IMR-90 (cell line): ENCODE measurements at regions not wholly inside any gene's neighbourhood (a gene's known extent, or its start where the extent isn't known, plus 50 kb on each side); places are given as distances from the start of the nearest gene placed in this dataset.

Experiments
- ATAC-seq: fragments of 200-7000 bp; cut with Tn5 transposase; 2 replicates; pipeline ENCODE4 v1.9.1; 2020; ENCODE audit warnings: low read depth, mild to moderate bottlenecking, moderate library complexity
- BruUV-seq: library from RNA; stranded (reverse); fragments of 400-500 nt; replicated peaks from 2 replicates; lab custom pipeline; 2021; lab: Mats Ljungman, UMichigan
- CTCF ChIA-PET: fragments of 300-600 bp; formaldehyde crosslinking; extraction: SDS; loops from one replicate; lab custom pipeline; 2021; ENCODE audit warnings: antibody characterized with exemption; lab: Yijun Ruan, JAX
- POLR2A ChIA-PET: fragments of 300-600 bp; sonication (Branson Sonifier 250); formaldehyde crosslinking; loops from one replicate; lab custom pipeline; 2022; ENCODE audit warnings: antibody characterized with exemption; ENCODE audit not compliant: unreplicated experiment; lab: Charles Lee
- DNase-seq: peaks from one replicate; pipeline ENCODE4 v3.0.0; 2013
- H2AFZ ChIP-seq: replicated peaks from 2 replicates; pipeline ENCODE3; 2013; ENCODE audit warnings: low read length, mild to moderate bottlenecking; ENCODE audit not compliant: poor library complexity
- H2AK5ac ChIP-seq: 2 replicates; pipeline ENCODE4 v1.6.1; 2013; ENCODE audit warnings: low read depth, low read length, inconsistent platforms
- H2AK9ac ChIP-seq: replicated peaks from 2 replicates; pipeline ENCODE3; 2013; ENCODE audit warnings: mild to moderate bottlenecking, low read depth, low read length, moderate library complexity; ENCODE audit not compliant: poor library complexity
- H2BK120ac ChIP-seq: 2 replicates; pipeline ENCODE4 v1.6.1; 2013; ENCODE audit warnings: low read depth, low read length, inconsistent platforms
- H2BK15ac ChIP-seq: 3 replicates; pipeline ENCODE4 v1.6.1; 2013; ENCODE audit warnings: low read depth, low read length, inconsistent platforms
- H2BK20ac ChIP-seq: 2 replicates; pipeline ENCODE4 v1.6.1; 2013; ENCODE audit warnings: low read depth, mild to moderate bottlenecking, inconsistent platforms, low read length, moderate library complexity
- H2BK5ac ChIP-seq: 2 replicates; pipeline ENCODE4 v1.6.1; 2013; ENCODE audit warnings: mild to moderate bottlenecking, low read depth, low read length, inconsistent platforms; ENCODE audit not compliant: poor library complexity, severe bottlenecking
- H3K14ac ChIP-seq: replicated peaks from 2 replicates; pipeline ENCODE4 v1.6.1; 2013; ENCODE audit warnings: low read depth, low read length, inconsistent platforms
- H3K18ac ChIP-seq: 2 replicates; pipeline ENCODE4 v1.6.1; 2013; ENCODE audit warnings: low read depth, low read length, control low read depth
- H3K23ac ChIP-seq: 2 replicates; pipeline ENCODE4 v1.6.1; 2013; ENCODE audit warnings: low read depth, low read length, inconsistent platforms
- H3K27ac ChIP-seq: 2 replicates; pipeline ENCODE4 v1.5.1; 2013; ENCODE audit warnings: mild to moderate bottlenecking, control low read depth, low read length; ENCODE audit not compliant: insufficient read depth
- H3K27me3 ChIP-seq: 2 replicates; pipeline ENCODE4 v1.6.1; 2013; ENCODE audit warnings: low read length; ENCODE audit not compliant: control insufficient read depth, insufficient read depth
- H3K36me3 ChIP-seq: 2 replicates; pipeline ENCODE4 v1.6.1; 2013; ENCODE audit warnings: low read length, mixed read lengths; ENCODE audit not compliant: control insufficient read depth, insufficient read depth
- H3K4ac ChIP-seq: 2 replicates; pipeline ENCODE4 v1.6.1; 2013; ENCODE audit warnings: low read depth, low read length, inconsistent platforms
- H3K4me1 ChIP-seq: 2 replicates; pipeline ENCODE4 v1.6.1; 2013; ENCODE audit warnings: low read length, mixed read lengths; ENCODE audit not compliant: control insufficient read depth, insufficient read depth
- H3K4me2 ChIP-seq: 2 replicates; pipeline ENCODE4 v1.6.1; 2013; ENCODE audit warnings: low read depth, mild to moderate bottlenecking, control low read depth, low read length, moderate library complexity
- H3K4me3 ChIP-seq: 2 replicates; pipeline ENCODE4 v1.5.1; 2013; ENCODE audit warnings: low read depth, mild to moderate bottlenecking, control low read depth, low read length, moderate library complexity; ENCODE audit not compliant: insufficient read depth
- H3K56ac ChIP-seq: 2 replicates; pipeline ENCODE4 v1.6.1; 2013; ENCODE audit warnings: low read length, inconsistent platforms; ENCODE audit not compliant: insufficient read depth; ENCODE audit errors: extremely low read depth
- H3K79me1 ChIP-seq, 2 experiments: 2 replicates each; pipeline ENCODE4 v1.6.1; 2013; ENCODE audit warnings: low read length in 2 of 2, inconsistent platforms in 1 of 2, low read depth in 1 of 2
- H3K9ac ChIP-seq: 2 replicates; pipeline ENCODE4 v1.6.1; 2013; ENCODE audit warnings: low read depth, low read length, control low read depth
- H3K9me1 ChIP-seq: 2 replicates; pipeline ENCODE4 v1.6.1; 2013; ENCODE audit warnings: low read length, inconsistent platforms; ENCODE audit not compliant: insufficient read depth
- H3K9me3 ChIP-seq: 2 replicates; pipeline ENCODE4 v1.6.1; 2013; ENCODE audit warnings: low read length; ENCODE audit not compliant: control insufficient read depth, insufficient read depth
- H4K20me1 ChIP-seq: 2 replicates; pipeline ENCODE4 v1.6.1; 2013; ENCODE audit warnings: low read length, inconsistent platforms; ENCODE audit not compliant: insufficient read depth
- H4K5ac ChIP-seq: 2 replicates; pipeline ENCODE4 v1.6.1; 2013; ENCODE audit warnings: mild to moderate bottlenecking, low read depth, low read length, control low read depth
- H4K8ac ChIP-seq, 2 experiments: 2 replicates each; pipeline ENCODE4 v1.6.1; 2013; ENCODE audit warnings: low read depth in 2 of 2, low read length in 2 of 2, control low read depth in 1 of 2, inconsistent platforms in 1 of 2
- H4K91ac ChIP-seq: 2 replicates; pipeline ENCODE4 v1.6.1; 2013; ENCODE audit warnings: low read depth, low read length, inconsistent platforms; ENCODE audit not compliant: insufficient read depth
- FOS ChIP-seq: fragments of 150-350 bp; IDR thresholded peaks from 2 replicates; pipeline ENCODE4 v1.6.1; 2016; ENCODE audit warnings: low read depth, low read length
- MAFK ChIP-seq: IDR thresholded peaks from 2 replicates; pipeline ENCODE4 v1.6.1; 2012; ENCODE audit warnings: low read depth, low read length, improper control_type of control experiment
- WGBS, 2 experiments: methylation state at CpG; one replicate each; pipeline versions ENCODE4 v1.1.5 to v1.1.7; 2013; ENCODE audit warnings: missing lambda C conversion rate in 2 of 2; ENCODE audit not compliant: insufficient read length in 1 of 2; ENCODE audit errors: extremely low coverage in 2 of 2; 5-methylcytosine and 5-hydroxymethylcytosine counted together
- dilution Hi-C: fragments of 300-500 bp; cut with HindIII; formaldehyde crosslinking; loops from one replicate; pipeline ENCODE4 v1.14.3; 2018; ENCODE audit warnings: low sequenced_read_pairs; ENCODE audit not compliant: unreplicated experiment
- in situ Hi-C: fragments of 300-500 bp; cut with MboI; formaldehyde crosslinking; loops from 3 replicates; pipeline ENCODE4 v1.14.3; 2019; ENCODE audit warnings: low sequenced_read_pairs, inconsistent platforms, mixed read lengths
- intact Hi-C: fragments of 100-400 bp; cut with micrococcal nuclease; formaldehyde crosslinking; loops from 2 replicates; pipeline ENCODE4 v1.10.0; 2022

DNA sequence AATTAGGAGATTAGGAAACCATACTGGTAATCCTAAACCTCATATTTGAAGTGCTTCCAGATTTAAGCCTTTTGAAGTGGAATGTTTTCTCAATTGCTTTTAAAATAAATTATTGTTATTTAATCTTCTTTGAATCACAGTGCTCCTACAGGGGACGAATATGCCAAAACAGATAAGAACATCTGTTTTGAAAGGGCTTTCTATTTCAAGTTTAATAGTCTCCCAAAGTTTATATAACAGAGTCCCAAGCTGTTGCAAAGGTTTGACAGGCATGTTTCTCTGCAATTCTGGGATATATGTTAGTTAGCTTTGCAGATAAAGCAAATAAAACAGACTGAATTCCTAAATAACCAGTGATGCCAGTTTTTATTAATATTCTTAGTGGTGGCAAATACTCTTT is 803.7 kb downstream of the TLE4 start:
- Histone ChIP-seq H3K9me3 (no peaks in the 10 kb centered on the region), H2BK15ac (no peak overlapping the region), H3K23ac (no peak overlapping the region), H2BK120ac (no peak overlapping the region), H3K79me1 (no peaks in the 10 kb centered on the region), H3K9me1 (no peaks in the 10 kb centered on the region), H3K36me3 (no peaks in the 10 kb centered on the region), H4K91ac (no peak overlapping the region), H3K4me3 (no peak overlapping the region), H3K14ac (no peak overlapping the region), H4K5ac (no peak overlapping the region), H2AK9ac (no peak overlapping the region), H2BK20ac (no peak overlapping the region), H3K27ac (no peak overlapping the region), H3K4ac (no peak overlapping the region), H2AK5ac (no peak overlapping the region), H3K4me1 (no peaks in the 10 kb centered on the region), H3K4me2 (no peak overlapping the region), H2AFZ (no peak overlapping the region), H3K56ac (no peak overlapping the region), H4K8ac (no peak overlapping the region), H3K18ac (no peak overlapping the region), H4K20me1 (no peaks in the 10 kb centered on the region), H2BK5ac (no peak overlapping the region), H3K27me3 (no peaks in the 10 kb centered on the region; the same call in 1 of the 2 replicates), H3K9ac (no peak overlapping the region)
- TF ChIP-seq FOS (no peak), MAFK (no peak)
- intact Hi-C loops, result no loop called here
- ATAC-seq (no peak), DNase-seq (no peak)
- ChIA-PET CTCF (no interaction called here), POLR2A (no interaction called here)
- WGBS, 2 experiments, result no CpG with 5 or more reads among the region's 1 CpG
- in situ Hi-C loops, result no loop called here
- BruUV-seq, result no TSS peak
- dilution Hi-C loops, result no loop called here
